Thyroid gland (tissue), 4 donors: ENCODE measurements at regions not wholly inside any gene's neighbourhood (a gene's known extent, or its start where the extent isn't known, plus 50 kb on each side); places are given as distances from the start of the nearest gene placed in this dataset.

Source experiments
- DNase-seq, 2 donors: peaks; one replicate each; pipeline ENCODE4 v3.0.0-alpha.2; 2019
- H3K27ac ChIP-seq, 3 donors: fragments of 200-600 bp; sonication (generic); 1 replicate in 2 of 3; 2 replicates in 1 of 3; pipeline ENCODE4 v1.5.1; 2016 to 2019; ENCODE audit warnings: mild to moderate bottlenecking in 1 of 3, moderate library complexity in 1 of 3
- H3K27me3 ChIP-seq: fragments of 200-600 bp; sonication (generic); one replicate; pipeline ENCODE4 v1.5.1; 2019
- H3K36me3 ChIP-seq, 2 donors: fragments of 200-600 bp; sonication (generic); one replicate each; pipeline ENCODE4 v1.5.1; 2016 to 2019
- H3K4me1 ChIP-seq, 2 donors: fragments of 200-600 bp; sonication (generic); one replicate each; pipeline ENCODE4 v1.5.1; 2017 to 2019
- H3K4me3 ChIP-seq, 3 donors: fragments of 200-600 bp; sonication (generic); replicated peaks in 1 of 3; 1 replicate in 2 of 3; 2 replicates in 1 of 3; pipeline ENCODE4 v1.5.1; 2016; ENCODE audit warnings: mild to moderate bottlenecking in 1 of 3
- H3K9me3 ChIP-seq: fragments of 200-600 bp; sonication (generic); one replicate; pipeline ENCODE4 v1.5.1; 2017
- POLR2A ChIP-seq, 2 donors: fragments of 450-650 bp; IDR thresholded peaks; one replicate each; pipeline ENCODE4 v1.6.1; 2017; ENCODE audit warnings: antibody characterized with exemption in 2 of 2, mild to moderate bottlenecking in 2 of 2, moderate library complexity in 1 of 2
- WGBS, 2 donors: methylation state at CpG; one replicate each; pipeline ENCODE4 v1.1.5; 2017; 5-methylcytosine and 5-hydroxymethylcytosine counted together
- intact Hi-C: fragments of 100-400 bp; cut with DNase I; formaldehyde crosslinking; loops from one replicate; pipeline ENCODE4 v1.15.1; 2023
- TF ChIP-seq, protein P1 (sequence below), 6 experiments: fragments of 200-600 bp in 3 of 6; fragments of 450-650 bp in 3 of 6; sonication (generic) in 3 of 6; IDR thresholded peaks; one replicate each; pipeline ENCODE4 v1.5.1; 2016 to 2019; ENCODE audit warnings: antibody characterized with exemption in 6 of 6, mild to moderate bottlenecking in 2 of 6, inconsistent platforms in 1 of 6, moderate library complexity in 1 of 6

GRCh38 chr4:59971952-59972351 lies 1228.2 kb upstream of the ADGRL3 start:
- H3K27me3 ChIP-seq, result no peaks in the 10 kb centered on the region
- H3K9me3 ChIP-seq, result no peaks in the 10 kb centered on the region
- no peak overlapping the region for H3K27ac ChIP-seq
- intact Hi-C loops, result no loop called here
- no peaks in the 10 kb centered on the region for H3K4me1 ChIP-seq
- no peaks in the 10 kb centered on the region for H3K36me3 ChIP-seq
- no peak overlapping the region for H3K4me3 ChIP-seq
- TF ChIP-seq, protein P1, sequence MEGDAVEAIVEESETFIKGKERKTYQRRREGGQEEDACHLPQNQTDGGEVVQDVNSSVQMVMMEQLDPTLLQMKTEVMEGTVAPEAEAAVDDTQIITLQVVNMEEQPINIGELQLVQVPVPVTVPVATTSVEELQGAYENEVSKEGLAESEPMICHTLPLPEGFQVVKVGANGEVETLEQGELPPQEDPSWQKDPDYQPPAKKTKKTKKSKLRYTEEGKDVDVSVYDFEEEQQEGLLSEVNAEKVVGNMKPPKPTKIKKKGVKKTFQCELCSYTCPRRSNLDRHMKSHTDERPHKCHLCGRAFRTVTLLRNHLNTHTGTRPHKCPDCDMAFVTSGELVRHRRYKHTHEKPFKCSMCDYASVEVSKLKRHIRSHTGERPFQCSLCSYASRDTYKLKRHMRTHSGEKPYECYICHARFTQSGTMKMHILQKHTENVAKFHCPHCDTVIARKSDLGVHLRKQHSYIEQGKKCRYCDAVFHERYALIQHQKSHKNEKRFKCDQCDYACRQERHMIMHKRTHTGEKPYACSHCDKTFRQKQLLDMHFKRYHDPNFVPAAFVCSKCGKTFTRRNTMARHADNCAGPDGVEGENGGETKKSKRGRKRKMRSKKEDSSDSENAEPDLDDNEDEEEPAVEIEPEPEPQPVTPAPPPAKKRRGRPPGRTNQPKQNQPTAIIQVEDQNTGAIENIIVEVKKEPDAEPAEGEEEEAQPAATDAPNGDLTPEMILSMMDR (IDR thresholded peaks at IDR 0.05), result no peak
- TF ChIP-seq POLR2A (IDR thresholded peaks at IDR 0.05), result no peak
- WGBS, 2 donors, result 81 to 83% methylated on average over 3 of the region's 3 CpGs
- DNase-seq, result no peak

- TF ChIP-seq, protein P1 (IDR thresholded peaks at IDR 0.05), result no peak
- TF ChIP-seq POLR2A (IDR thresholded peaks at IDR 0.05), result no peak
- WGBS, 2 donors, result 77 to 93% methylated on average over 1 of the region's 1 CpG
- Histone ChIP-seq H3K36me3 (no peaks in the 10 kb centered on the region), H3K27me3 (no peaks in the 10 kb centered on the region), H3K9me3 (no peaks in the 10 kb centered on the region), H3K27ac (no peak overlapping the region), H3K4me3 (no peak overlapping the region), H3K4me1 (no peaks in the 10 kb centered on the region)
- DNase-seq, result no peak
- intact Hi-C loops, result no loop called here
These were observed 1226.6 kb upstream of the ADGRL3 start for GRCh38 chr4:59973492-59973891.

GRCh38 chr4:59979061-59979460 lies 1221.1 kb upstream of the ADGRL3 start:
- H3K27ac ChIP-seq, result no peak overlapping the region
- no peaks in the 10 kb centered on the region for H3K27me3 ChIP-seq
- H3K36me3 ChIP-seq, result no peaks in the 10 kb centered on the region
- no peaks in the 10 kb centered on the region for H3K9me3 ChIP-seq
- no peak for DNase-seq
- no peaks in the 10 kb centered on the region for H3K4me1 ChIP-seq
- intact Hi-C loops, result no loop called here
- H3K4me3 ChIP-seq, result no peak overlapping the region
- TF ChIP-seq, protein P1 (IDR thresholded peaks at IDR 0.05), result no peak
- no peak for TF ChIP-seq POLR2A (IDR thresholded peaks at IDR 0.05)
- WGBS, 2 donors, result 61 to 76% methylated on average over 1 of the region's 1 CpG

- DNase-seq, result no peak
- no peaks in the 10 kb centered on the region for H3K9me3 ChIP-seq
- no peaks in the 10 kb centered on the region for H3K4me1 ChIP-seq
- WGBS, 2 donors, result 63 to 68% methylated on average over 1 of the region's 1 CpG
- H3K36me3 ChIP-seq, result no peaks in the 10 kb centered on the region
- intact Hi-C loops, result no loop called here
- no peaks in the 10 kb centered on the region for H3K27me3 ChIP-seq
- no peak overlapping the region for H3K4me3 ChIP-seq
- no peak overlapping the region for H3K27ac ChIP-seq
- TF ChIP-seq, protein P1 (IDR thresholded peaks at IDR 0.05), result no peak
- no peak for TF ChIP-seq POLR2A (IDR thresholded peaks at IDR 0.05)
These were observed 1216.3 kb upstream of the ADGRL3 start for GRCh38 chr4:59983852-59984251.

- intact Hi-C loops, result no loop called here
- Histone ChIP-seq H3K4me3 (no peak overlapping the region), H3K36me3 (no peaks in the 10 kb centered on the region), H3K9me3 (no peaks in the 10 kb centered on the region), H3K4me1 (no peaks in the 10 kb centered on the region), H3K27me3 (no peaks in the 10 kb centered on the region), H3K27ac (no peak overlapping the region)
- DNase-seq, result no peak
- WGBS, 2 donors, result 88 to 92% methylated on average over 1 of the region's 1 CpG
- TF ChIP-seq, protein P1 (IDR thresholded peaks at IDR 0.05), result no peak
- TF ChIP-seq POLR2A (IDR thresholded peaks at IDR 0.05), result no peak
These were observed 1212.8 kb upstream of the ADGRL3 start for GRCh38 chr4:59987289-59987688.
